ENCODE measurements at regions not wholly inside any gene's neighbourhood (a gene's known extent, or its start where the extent isn't known, plus 50 kb on each side); places are given as distances from the start of the nearest gene placed in this dataset.

DNA sequence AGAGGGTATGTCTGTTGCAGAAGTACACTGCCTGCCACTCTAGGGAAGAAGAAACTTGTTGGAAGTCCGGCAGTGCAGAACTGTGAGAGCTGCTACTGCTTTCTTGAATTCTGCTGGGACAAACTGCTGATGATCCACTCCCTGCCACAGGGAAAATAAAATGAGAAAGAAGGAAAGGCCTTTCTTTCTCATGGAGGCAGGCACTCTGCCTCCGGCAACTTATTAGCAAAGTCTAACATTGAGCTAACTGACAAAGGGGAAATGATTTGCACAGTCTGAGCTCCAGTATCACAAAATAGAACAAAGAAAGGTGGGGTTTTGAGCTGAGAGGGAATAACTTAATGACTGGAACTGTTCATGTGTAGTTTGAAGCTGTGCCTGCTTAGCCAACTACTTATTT lies 134.6 kb downstream of the AASDHPPT start:
- TF ChIP-seq, protein P1, sequence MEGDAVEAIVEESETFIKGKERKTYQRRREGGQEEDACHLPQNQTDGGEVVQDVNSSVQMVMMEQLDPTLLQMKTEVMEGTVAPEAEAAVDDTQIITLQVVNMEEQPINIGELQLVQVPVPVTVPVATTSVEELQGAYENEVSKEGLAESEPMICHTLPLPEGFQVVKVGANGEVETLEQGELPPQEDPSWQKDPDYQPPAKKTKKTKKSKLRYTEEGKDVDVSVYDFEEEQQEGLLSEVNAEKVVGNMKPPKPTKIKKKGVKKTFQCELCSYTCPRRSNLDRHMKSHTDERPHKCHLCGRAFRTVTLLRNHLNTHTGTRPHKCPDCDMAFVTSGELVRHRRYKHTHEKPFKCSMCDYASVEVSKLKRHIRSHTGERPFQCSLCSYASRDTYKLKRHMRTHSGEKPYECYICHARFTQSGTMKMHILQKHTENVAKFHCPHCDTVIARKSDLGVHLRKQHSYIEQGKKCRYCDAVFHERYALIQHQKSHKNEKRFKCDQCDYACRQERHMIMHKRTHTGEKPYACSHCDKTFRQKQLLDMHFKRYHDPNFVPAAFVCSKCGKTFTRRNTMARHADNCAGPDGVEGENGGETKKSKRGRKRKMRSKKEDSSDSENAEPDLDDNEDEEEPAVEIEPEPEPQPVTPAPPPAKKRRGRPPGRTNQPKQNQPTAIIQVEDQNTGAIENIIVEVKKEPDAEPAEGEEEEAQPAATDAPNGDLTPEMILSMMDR (IDR thresholded peaks at IDR 0.05) = no peak
- TF ChIP-seq POLR2A (IDR thresholded peaks at IDR 0.05) = no peak

All from adrenal gland (tissue), 5 donors.